Ishikawa (cell line): ENCODE measurements at regions not wholly inside any gene's neighbourhood (a gene's known extent, or its start where the extent isn't known, plus 50 kb on each side); places are given as distances from the start of the nearest gene placed in this dataset.

Experiments
- CEBPB ChIP-seq: IDR thresholded peaks from 2 replicates; pipeline ENCODE4 v1.6.1; 2012
- EGR1 ChIP-seq: IDR thresholded peaks from 2 replicates; pipeline ENCODE4 v1.6.1; 2012
- EP300 ChIP-seq: IDR thresholded peaks from 2 replicates; pipeline ENCODE4 v1.6.1; 2012; ENCODE audit warnings: borderline replicate concordance
- FOXM1 ChIP-seq: IDR thresholded peaks from 2 replicates; pipeline ENCODE4 v1.6.1; 2012; ENCODE audit warnings: low read depth, borderline replicate concordance
- RAD21 ChIP-seq: IDR thresholded peaks from 2 replicates; pipeline ENCODE4 v1.6.1; 2012; ENCODE audit warnings: low read depth
- TAF1 ChIP-seq: IDR thresholded peaks from 2 replicates; pipeline ENCODE4 v1.6.1; 2012; ENCODE audit warnings: low read depth, mild to moderate bottlenecking
- TEAD4 ChIP-seq: IDR thresholded peaks from 2 replicates; pipeline ENCODE4 v1.6.1; 2012
- YY1 ChIP-seq: IDR thresholded peaks from 2 replicates; pipeline ENCODE4 v1.6.1; 2012; ENCODE audit warnings: low read depth
- ZBTB7A ChIP-seq: IDR thresholded peaks from 2 replicates; pipeline ENCODE4 v1.6.1; 2012; ENCODE audit warnings: low read depth
- TF ChIP-seq, protein P1 (sequence below): IDR thresholded peaks from 2 replicates; pipeline ENCODE4 v1.6.1; 2012; ENCODE audit warnings: low read depth, mild to moderate bottlenecking
- TF ChIP-seq, protein P2 (sequence below): IDR thresholded peaks from 2 replicates; pipeline ENCODE4 v1.6.1; 2012

DNA sequence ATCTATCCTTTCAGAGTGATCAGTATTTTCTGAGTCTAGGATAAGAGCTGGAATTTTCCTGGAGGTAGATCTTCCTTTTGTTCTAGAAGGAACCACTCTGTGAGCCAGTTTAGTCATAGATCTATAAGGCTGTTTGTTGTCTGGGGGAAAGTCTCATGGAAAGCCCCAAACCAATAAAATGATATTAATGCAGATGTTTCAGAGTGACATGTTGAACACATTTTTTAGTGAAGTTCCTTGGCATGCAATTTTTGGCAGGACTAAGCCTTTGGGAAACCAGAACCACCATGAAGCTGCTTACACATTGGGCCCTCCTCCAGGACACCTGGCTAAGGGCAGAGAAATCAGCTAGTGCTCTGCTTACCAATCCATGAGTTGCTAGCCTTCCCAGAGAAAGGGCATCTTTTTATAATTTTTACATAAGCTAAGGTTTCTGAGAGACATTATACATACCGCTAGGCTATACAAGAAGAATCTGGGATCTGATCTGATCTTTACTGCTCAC, 101.5 kb upstream of the PCED1B start:
- no peak for TF ChIP-seq TAF1
- TF ChIP-seq FOXM1 = no peak
- no peak for TF ChIP-seq EGR1
- TF ChIP-seq ZBTB7A = no peak
- no peak for TF ChIP-seq EP300
- no peak for TF ChIP-seq YY1
- TF ChIP-seq RAD21 = no peak
- TF ChIP-seq TEAD4 = no peak
- TF ChIP-seq, protein P1, sequence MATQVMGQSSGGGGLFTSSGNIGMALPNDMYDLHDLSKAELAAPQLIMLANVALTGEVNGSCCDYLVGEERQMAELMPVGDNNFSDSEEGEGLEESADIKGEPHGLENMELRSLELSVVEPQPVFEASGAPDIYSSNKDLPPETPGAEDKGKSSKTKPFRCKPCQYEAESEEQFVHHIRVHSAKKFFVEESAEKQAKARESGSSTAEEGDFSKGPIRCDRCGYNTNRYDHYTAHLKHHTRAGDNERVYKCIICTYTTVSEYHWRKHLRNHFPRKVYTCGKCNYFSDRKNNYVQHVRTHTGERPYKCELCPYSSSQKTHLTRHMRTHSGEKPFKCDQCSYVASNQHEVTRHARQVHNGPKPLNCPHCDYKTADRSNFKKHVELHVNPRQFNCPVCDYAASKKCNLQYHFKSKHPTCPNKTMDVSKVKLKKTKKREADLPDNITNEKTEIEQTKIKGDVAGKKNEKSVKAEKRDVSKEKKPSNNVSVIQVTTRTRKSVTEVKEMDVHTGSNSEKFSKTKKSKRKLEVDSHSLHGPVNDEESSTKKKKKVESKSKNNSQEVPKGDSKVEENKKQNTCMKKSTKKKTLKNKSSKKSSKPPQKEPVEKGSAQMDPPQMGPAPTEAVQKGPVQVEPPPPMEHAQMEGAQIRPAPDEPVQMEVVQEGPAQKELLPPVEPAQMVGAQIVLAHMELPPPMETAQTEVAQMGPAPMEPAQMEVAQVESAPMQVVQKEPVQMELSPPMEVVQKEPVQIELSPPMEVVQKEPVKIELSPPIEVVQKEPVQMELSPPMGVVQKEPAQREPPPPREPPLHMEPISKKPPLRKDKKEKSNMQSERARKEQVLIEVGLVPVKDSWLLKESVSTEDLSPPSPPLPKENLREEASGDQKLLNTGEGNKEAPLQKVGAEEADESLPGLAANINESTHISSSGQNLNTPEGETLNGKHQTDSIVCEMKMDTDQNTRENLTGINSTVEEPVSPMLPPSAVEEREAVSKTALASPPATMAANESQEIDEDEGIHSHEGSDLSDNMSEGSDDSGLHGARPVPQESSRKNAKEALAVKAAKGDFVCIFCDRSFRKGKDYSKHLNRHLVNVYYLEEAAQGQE = no peak
- TF ChIP-seq, protein P2, sequence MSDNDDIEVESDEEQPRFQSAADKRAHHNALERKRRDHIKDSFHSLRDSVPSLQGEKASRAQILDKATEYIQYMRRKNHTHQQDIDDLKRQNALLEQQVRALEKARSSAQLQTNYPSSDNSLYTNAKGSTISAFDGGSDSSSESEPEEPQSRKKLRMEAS = no peak
- no peak for TF ChIP-seq CEBPB
